IMR-90 (cell line): ENCODE measurements at regions not wholly inside any gene's neighbourhood (a gene's known extent, or its start where the extent isn't known, plus 50 kb on each side); places are given as distances from the start of the nearest gene placed in this dataset.

Source experiments
- ATAC-seq: fragments of 200-7000 bp; cut with Tn5 transposase; 2 replicates; pipeline ENCODE4 v1.9.1; 2020; ENCODE audit warnings: low read depth, mild to moderate bottlenecking, moderate library complexity
- BruUV-seq: library from RNA; stranded (reverse); fragments of 400-500 nt; replicated peaks from 2 replicates; lab custom pipeline; 2021; lab: Mats Ljungman, UMichigan
- CTCF ChIA-PET: fragments of 300-600 bp; formaldehyde crosslinking; extraction: SDS; loops from one replicate; lab custom pipeline; 2021; ENCODE audit warnings: antibody characterized with exemption; lab: Yijun Ruan, JAX
- POLR2A ChIA-PET: fragments of 300-600 bp; sonication (Branson Sonifier 250); formaldehyde crosslinking; loops from one replicate; lab custom pipeline; 2022; ENCODE audit warnings: antibody characterized with exemption; ENCODE audit not compliant: unreplicated experiment; lab: Charles Lee
- DNase-seq: peaks from one replicate; pipeline ENCODE4 v3.0.0; 2013
- H2AFZ ChIP-seq: replicated peaks from 2 replicates; pipeline ENCODE3; 2013; ENCODE audit warnings: low read length, mild to moderate bottlenecking; ENCODE audit not compliant: poor library complexity
- H2AK5ac ChIP-seq: 2 replicates; pipeline ENCODE4 v1.6.1; 2013; ENCODE audit warnings: low read depth, low read length, inconsistent platforms
- H2AK9ac ChIP-seq: replicated peaks from 2 replicates; pipeline ENCODE3; 2013; ENCODE audit warnings: mild to moderate bottlenecking, low read depth, low read length, moderate library complexity; ENCODE audit not compliant: poor library complexity
- H2BK120ac ChIP-seq: 2 replicates; pipeline ENCODE4 v1.6.1; 2013; ENCODE audit warnings: low read depth, low read length, inconsistent platforms
- H2BK15ac ChIP-seq: 3 replicates; pipeline ENCODE4 v1.6.1; 2013; ENCODE audit warnings: low read depth, low read length, inconsistent platforms
- H2BK20ac ChIP-seq: 2 replicates; pipeline ENCODE4 v1.6.1; 2013; ENCODE audit warnings: low read depth, mild to moderate bottlenecking, inconsistent platforms, low read length, moderate library complexity
- H2BK5ac ChIP-seq: 2 replicates; pipeline ENCODE4 v1.6.1; 2013; ENCODE audit warnings: mild to moderate bottlenecking, low read depth, low read length, inconsistent platforms; ENCODE audit not compliant: poor library complexity, severe bottlenecking
- H3K14ac ChIP-seq: replicated peaks from 2 replicates; pipeline ENCODE4 v1.6.1; 2013; ENCODE audit warnings: low read depth, low read length, inconsistent platforms
- H3K18ac ChIP-seq: 2 replicates; pipeline ENCODE4 v1.6.1; 2013; ENCODE audit warnings: low read depth, low read length, control low read depth
- H3K23ac ChIP-seq: 2 replicates; pipeline ENCODE4 v1.6.1; 2013; ENCODE audit warnings: low read depth, low read length, inconsistent platforms
- H3K27ac ChIP-seq: 2 replicates; pipeline ENCODE4 v1.5.1; 2013; ENCODE audit warnings: mild to moderate bottlenecking, control low read depth, low read length; ENCODE audit not compliant: insufficient read depth
- H3K27me3 ChIP-seq: 2 replicates; pipeline ENCODE4 v1.6.1; 2013; ENCODE audit warnings: low read length; ENCODE audit not compliant: control insufficient read depth, insufficient read depth
- H3K36me3 ChIP-seq: 2 replicates; pipeline ENCODE4 v1.6.1; 2013; ENCODE audit warnings: low read length, mixed read lengths; ENCODE audit not compliant: control insufficient read depth, insufficient read depth
- H3K4ac ChIP-seq: 2 replicates; pipeline ENCODE4 v1.6.1; 2013; ENCODE audit warnings: low read depth, low read length, inconsistent platforms
- H3K4me1 ChIP-seq: 2 replicates; pipeline ENCODE4 v1.6.1; 2013; ENCODE audit warnings: low read length, mixed read lengths; ENCODE audit not compliant: control insufficient read depth, insufficient read depth
- H3K4me2 ChIP-seq: 2 replicates; pipeline ENCODE4 v1.6.1; 2013; ENCODE audit warnings: low read depth, mild to moderate bottlenecking, control low read depth, low read length, moderate library complexity
- H3K4me3 ChIP-seq: 2 replicates; pipeline ENCODE4 v1.5.1; 2013; ENCODE audit warnings: low read depth, mild to moderate bottlenecking, control low read depth, low read length, moderate library complexity; ENCODE audit not compliant: insufficient read depth
- H3K56ac ChIP-seq: 2 replicates; pipeline ENCODE4 v1.6.1; 2013; ENCODE audit warnings: low read length, inconsistent platforms; ENCODE audit not compliant: insufficient read depth; ENCODE audit errors: extremely low read depth
- H3K79me1 ChIP-seq, 2 experiments: 2 replicates each; pipeline ENCODE4 v1.6.1; 2013; ENCODE audit warnings: low read length in 2 of 2, inconsistent platforms in 1 of 2, low read depth in 1 of 2
- H3K9ac ChIP-seq: 2 replicates; pipeline ENCODE4 v1.6.1; 2013; ENCODE audit warnings: low read depth, low read length, control low read depth
- H3K9me1 ChIP-seq: 2 replicates; pipeline ENCODE4 v1.6.1; 2013; ENCODE audit warnings: low read length, inconsistent platforms; ENCODE audit not compliant: insufficient read depth
- H3K9me3 ChIP-seq: 2 replicates; pipeline ENCODE4 v1.6.1; 2013; ENCODE audit warnings: low read length; ENCODE audit not compliant: control insufficient read depth, insufficient read depth
- H4K20me1 ChIP-seq: 2 replicates; pipeline ENCODE4 v1.6.1; 2013; ENCODE audit warnings: low read length, inconsistent platforms; ENCODE audit not compliant: insufficient read depth
- H4K5ac ChIP-seq: 2 replicates; pipeline ENCODE4 v1.6.1; 2013; ENCODE audit warnings: mild to moderate bottlenecking, low read depth, low read length, control low read depth
- H4K8ac ChIP-seq, 2 experiments: 2 replicates each; pipeline ENCODE4 v1.6.1; 2013; ENCODE audit warnings: low read depth in 2 of 2, low read length in 2 of 2, control low read depth in 1 of 2, inconsistent platforms in 1 of 2
- H4K91ac ChIP-seq: 2 replicates; pipeline ENCODE4 v1.6.1; 2013; ENCODE audit warnings: low read depth, low read length, inconsistent platforms; ENCODE audit not compliant: insufficient read depth
- CHD1 ChIP-seq: IDR thresholded peaks from 2 replicates; pipeline ENCODE4 v1.6.1; 2012; ENCODE audit warnings: low read depth, low read length, improper control_type of control experiment
- FOS ChIP-seq: fragments of 150-350 bp; IDR thresholded peaks from 2 replicates; pipeline ENCODE4 v1.6.1; 2016; ENCODE audit warnings: low read depth, low read length
- MAFK ChIP-seq: IDR thresholded peaks from 2 replicates; pipeline ENCODE4 v1.6.1; 2012; ENCODE audit warnings: low read depth, low read length, improper control_type of control experiment
- MXI1 ChIP-seq: IDR thresholded peaks from 2 replicates; pipeline ENCODE4 v1.6.1; 2012; ENCODE audit warnings: low read depth, mild to moderate bottlenecking, low read length, moderate library complexity, borderline replicate concordance
- RAD21 ChIP-seq: IDR thresholded peaks from 2 replicates; pipeline ENCODE4 v1.6.1; 2012; ENCODE audit warnings: low read length, improper control_type of control experiment
- USF2 ChIP-seq: fragments of 150-350 bp; IDR thresholded peaks from 2 replicates; pipeline ENCODE4 v1.6.1; 2017; ENCODE audit warnings: mild to moderate bottlenecking, antibody characterized with exemption, low read length, low read depth
- WGBS, 2 experiments: methylation state at CpG; one replicate each; pipeline versions ENCODE4 v1.1.5 to v1.1.7; 2013; ENCODE audit warnings: missing lambda C conversion rate in 2 of 2; ENCODE audit not compliant: insufficient read length in 1 of 2; ENCODE audit errors: extremely low coverage in 2 of 2; 5-methylcytosine and 5-hydroxymethylcytosine counted together
- dilution Hi-C: fragments of 300-500 bp; cut with HindIII; formaldehyde crosslinking; loops from one replicate; pipeline ENCODE4 v1.14.3; 2018; ENCODE audit warnings: low sequenced_read_pairs; ENCODE audit not compliant: unreplicated experiment
- in situ Hi-C: fragments of 300-500 bp; cut with MboI; formaldehyde crosslinking; loops from 3 replicates; pipeline ENCODE4 v1.14.3; 2019; ENCODE audit warnings: low sequenced_read_pairs, inconsistent platforms, mixed read lengths
- intact Hi-C: fragments of 100-400 bp; cut with micrococcal nuclease; formaldehyde crosslinking; loops from 2 replicates; pipeline ENCODE4 v1.10.0; 2022

- Histone ChIP-seq H3K4ac (no peak overlapping the region), H3K36me3 (no peaks in the 10 kb centered on the region), H4K5ac (no peak overlapping the region), H3K9ac (no peak overlapping the region), H3K9me3 (peaks cover 3% of the 10 kb centered on the region), H3K18ac (no peak overlapping the region), H2AFZ (no peak overlapping the region), H2AK9ac (no peak overlapping the region), H4K8ac (no peak overlapping the region), H2BK20ac (no peak overlapping the region), H3K9me1 (no peaks in the 10 kb centered on the region; the same call in 1 of the 2 replicates), H4K91ac (no peak overlapping the region), H3K14ac (no peak overlapping the region), H3K4me2 (no peak overlapping the region), H3K56ac (no peak overlapping the region), H4K20me1 (no peaks in the 10 kb centered on the region), H2BK15ac (no peak overlapping the region), H2BK120ac (no peak overlapping the region), H3K4me3 (no peak overlapping the region), H3K23ac (no peak overlapping the region), H2AK5ac (no peak overlapping the region), H2BK5ac (no peak overlapping the region), H3K79me1 (no peaks in the 10 kb centered on the region), H3K27me3 (no peaks in the 10 kb centered on the region), H3K4me1 (peaks cover 10% of the 10 kb centered on the region), H3K27ac (no peak overlapping the region)
- CTCF ChIA-PET: no interaction called here
- in situ Hi-C loops: no loop called here
- no peak for ATAC-seq
- no TSS peak for BruUV-seq
- WGBS, 2 experiments: no CpG with 5 or more reads among the region's 6 CpGs
- intact Hi-C loops: no loop called here
- TF ChIP-seq CHD1: no peak
- TF ChIP-seq USF2: no peak
- TF ChIP-seq MXI1: no peak
- no peak for TF ChIP-seq RAD21
- TF ChIP-seq FOS: no peak
- TF ChIP-seq MAFK: no peak
- POLR2A ChIA-PET: no interaction called here
- dilution Hi-C loops: no loop called here
- DNase-seq: no peak
Observed at GRCh38 chr1:218589487-218589886, 244.4 kb downstream of the TGFB2 start.
